ENCODE measurements at regions not wholly inside any gene's neighbourhood (a gene's known extent, or its start where the extent isn't known, plus 50 kb on each side); places are given as distances from the start of the nearest gene placed in this dataset.

- DNase-seq (ENCODE audit: low read depth) = no peak
- no peak overlapping the region for H3K4me3 ChIP-seq (ENCODE audit: control insufficient read depth, low read depth, low read length)
- TF ChIP-seq CTCF (IDR thresholded peaks at IDR 0.05; ENCODE audit: control insufficient read depth, insufficient read depth, low read depth, low read length, missing control alignments) = no peak
Measured at GRCh38 chr2:138105358-138105757, 141.1 kb downstream of the HNMT start.

DNA sequence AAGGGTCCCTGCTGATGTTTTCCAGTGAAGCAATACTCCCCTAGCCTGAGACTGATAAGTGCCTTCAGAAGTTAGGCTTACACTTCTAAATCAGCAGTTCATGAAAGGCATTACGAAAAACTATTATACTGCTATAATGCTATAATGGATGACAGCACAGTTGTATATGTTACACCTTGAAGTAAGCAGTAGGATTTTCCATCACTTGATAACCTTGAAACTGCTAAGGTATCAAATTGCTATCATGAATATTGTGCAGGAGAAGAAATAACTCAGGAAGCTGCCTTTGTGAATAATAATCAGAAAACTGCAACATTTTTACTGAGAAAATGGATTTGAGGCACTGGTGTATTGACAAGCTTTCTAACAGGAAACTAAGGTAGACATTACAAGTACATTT lies 142.3 kb downstream of the HNMT start:
- H3K4me3 ChIP-seq (ENCODE audit: control insufficient read depth, low read depth, low read length) = no peak overlapping the region
- no peak for TF ChIP-seq CTCF (IDR thresholded peaks at IDR 0.05; ENCODE audit: control insufficient read depth, insufficient read depth, low read depth, low read length, missing control alignments)
- DNase-seq (ENCODE audit: low read depth) = no peak

DNA sequence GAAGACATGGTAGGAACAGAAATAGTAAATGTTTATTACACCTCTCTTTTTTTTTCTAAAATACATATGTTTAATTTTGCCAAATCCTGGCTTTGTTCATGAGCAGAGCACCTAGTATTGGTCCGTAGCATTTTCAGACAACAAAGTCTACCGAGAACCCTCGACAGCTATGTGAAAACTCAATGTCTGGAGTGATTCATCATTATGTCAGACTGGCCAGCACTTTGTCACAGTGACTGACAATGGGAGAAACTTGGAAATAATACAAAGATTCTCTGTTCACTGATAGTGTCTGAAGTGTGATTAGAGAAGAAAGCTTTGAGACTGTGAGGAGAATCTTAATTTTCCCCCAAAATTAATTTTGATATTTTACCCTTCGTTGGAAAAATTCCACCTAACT lies 143.0 kb downstream of the HNMT start:
- no peak for TF ChIP-seq CTCF (IDR thresholded peaks at IDR 0.05; ENCODE audit: control insufficient read depth, insufficient read depth, low read depth, low read length, missing control alignments)
- no peak overlapping the region for H3K4me3 ChIP-seq (ENCODE audit: control insufficient read depth, low read depth, low read length)
- no peak for DNase-seq (ENCODE audit: low read depth)

DNA sequence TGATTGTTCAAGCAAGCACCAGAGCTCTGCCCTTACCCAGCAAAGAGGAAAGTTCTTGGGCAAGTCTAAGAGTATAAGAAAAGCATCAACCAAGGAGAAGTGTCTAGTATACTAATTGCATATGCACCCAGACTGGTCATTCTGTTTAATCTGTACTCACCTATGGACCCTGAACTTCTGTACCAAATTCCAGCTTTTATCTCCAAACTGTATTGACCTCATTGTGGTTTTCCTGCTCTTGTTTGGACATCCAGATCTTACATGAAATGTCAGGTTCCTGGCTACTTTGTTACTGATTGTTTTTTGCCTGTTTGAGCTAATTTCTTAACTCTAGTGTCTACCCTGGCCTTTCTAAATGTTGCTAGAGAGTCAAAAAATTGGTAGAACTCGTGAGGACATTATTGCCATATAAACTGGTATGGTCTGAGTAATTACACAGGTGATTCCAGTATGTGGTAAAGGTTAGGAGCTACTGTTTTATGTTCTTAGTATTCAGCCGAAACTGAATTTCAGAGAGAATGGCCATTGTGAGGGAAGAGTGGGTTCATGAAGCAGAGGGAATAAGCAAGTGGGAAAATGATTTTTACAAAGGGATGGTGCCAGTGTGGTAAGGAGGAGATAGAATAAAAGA lies 146.3 kb downstream of the HNMT start:
- DNase-seq (ENCODE audit: low read depth) = no peak
- TF ChIP-seq CTCF (IDR thresholded peaks at IDR 0.05; ENCODE audit: control insufficient read depth, insufficient read depth, low read depth, low read length, missing control alignments) = no peak
- H3K4me3 ChIP-seq (ENCODE audit: control insufficient read depth, low read depth, low read length) = no peak overlapping the region

DNA sequence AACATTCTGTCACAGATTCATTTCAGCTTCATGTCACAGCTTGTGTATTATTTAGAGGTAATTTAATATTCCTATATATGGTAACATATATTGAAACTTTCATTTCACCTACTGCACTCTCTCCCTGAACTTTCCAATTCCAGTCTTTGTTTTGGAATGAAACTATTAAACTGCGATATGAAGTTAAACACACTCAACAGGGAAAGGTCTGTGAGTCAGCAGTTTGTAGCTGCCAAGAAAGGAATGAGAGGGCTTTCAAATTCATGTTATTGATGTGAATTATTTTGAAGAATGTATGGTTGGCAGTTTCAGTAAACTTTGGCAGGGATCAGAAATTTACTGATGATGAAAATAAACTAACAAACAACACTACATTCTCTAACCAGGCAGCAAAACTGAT lies 148.3 kb downstream of the HNMT start:
- no peak for DNase-seq (ENCODE audit: low read depth)
- H3K4me3 ChIP-seq (ENCODE audit: control insufficient read depth, low read depth, low read length) = no peak overlapping the region
- TF ChIP-seq CTCF (IDR thresholded peaks at IDR 0.05; ENCODE audit: control insufficient read depth, insufficient read depth, low read depth, low read length, missing control alignments) = no peak

DNA sequence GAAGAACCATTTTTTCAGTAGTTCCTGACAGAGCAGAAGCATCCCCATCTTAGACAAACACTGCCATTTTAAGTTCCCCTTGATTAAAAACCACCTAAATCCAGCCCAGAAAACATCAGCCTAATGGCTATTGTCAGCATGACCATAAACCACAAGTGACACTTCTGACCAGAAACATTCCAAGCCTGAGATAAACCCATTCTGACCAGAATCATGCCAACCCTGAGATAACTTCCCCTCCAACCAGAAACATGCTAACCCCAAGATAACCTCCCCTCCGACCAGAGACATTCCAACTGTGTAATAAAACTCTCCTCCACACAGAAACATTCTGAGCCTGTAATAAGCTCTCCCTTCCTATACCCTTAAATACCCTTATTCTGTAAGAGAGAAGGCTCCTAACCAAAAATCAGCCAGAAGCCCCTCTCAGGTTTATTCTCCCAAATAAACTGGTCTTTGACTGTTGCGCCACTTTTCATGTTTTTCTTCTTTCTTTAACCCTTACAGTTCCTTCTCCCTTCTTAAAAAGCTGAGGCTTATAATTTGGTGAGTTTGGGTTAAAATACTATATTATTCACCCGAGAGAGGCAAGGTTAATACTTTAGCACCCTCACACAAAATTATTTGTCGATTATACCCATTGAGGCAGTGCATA lies 149.7 kb downstream of the HNMT start:
- no peak for TF ChIP-seq CTCF (IDR thresholded peaks at IDR 0.05; ENCODE audit: control insufficient read depth, insufficient read depth, low read depth, low read length, missing control alignments)
- DNase-seq (ENCODE audit: low read depth) = no peak
- no peak overlapping the region for H3K4me3 ChIP-seq (ENCODE audit: control insufficient read depth, low read depth, low read length)

All from AG09309 (cell line).